IPS DF 4.7 (cell line): ENCODE measurements at regions not wholly inside any gene's neighbourhood (a gene's known extent, or its start where the extent isn't known, plus 50 kb on each side); places are given as distances from the start of the nearest gene placed in this dataset.

ENCODE experiments used
- DNase-seq: peaks from one replicate; pipeline ENCODE4 v3.0.0-alpha.2; 2013; ENCODE audit warnings: low spot score; ENCODE audit errors: extremely low read depth

DNA sequence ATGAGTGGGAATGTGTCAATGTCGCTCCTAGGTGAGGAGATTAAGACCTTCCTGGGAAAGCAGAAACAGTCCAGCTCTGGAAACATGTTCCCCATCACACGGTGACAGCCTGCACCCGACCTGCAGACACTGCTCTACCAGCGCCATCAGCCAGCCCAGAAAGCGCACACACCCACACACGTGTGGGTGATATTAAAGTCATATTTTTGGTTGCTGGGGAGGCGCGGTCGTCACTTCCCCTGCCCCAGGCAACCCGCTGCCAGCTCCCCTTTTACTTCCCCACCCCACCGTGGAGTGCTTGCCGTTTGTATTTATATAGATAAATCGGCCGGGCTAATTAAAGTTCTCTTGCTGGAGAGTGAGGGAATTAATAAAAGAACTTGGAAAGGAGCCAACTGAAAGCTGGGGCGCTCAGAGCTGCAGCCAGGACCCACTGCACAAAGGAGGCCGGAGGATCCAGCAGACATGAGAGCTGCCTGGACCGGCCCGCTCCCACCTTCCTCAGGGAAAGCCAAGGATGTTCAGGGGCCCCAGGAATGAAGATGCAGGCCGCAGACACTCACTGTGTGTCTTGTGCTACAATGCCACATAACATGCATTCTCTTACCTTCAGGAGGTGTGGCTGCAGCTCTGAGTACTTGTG lies 145.2 kb upstream of the UNC5B start:
- no peak for DNase-seq

DNA sequence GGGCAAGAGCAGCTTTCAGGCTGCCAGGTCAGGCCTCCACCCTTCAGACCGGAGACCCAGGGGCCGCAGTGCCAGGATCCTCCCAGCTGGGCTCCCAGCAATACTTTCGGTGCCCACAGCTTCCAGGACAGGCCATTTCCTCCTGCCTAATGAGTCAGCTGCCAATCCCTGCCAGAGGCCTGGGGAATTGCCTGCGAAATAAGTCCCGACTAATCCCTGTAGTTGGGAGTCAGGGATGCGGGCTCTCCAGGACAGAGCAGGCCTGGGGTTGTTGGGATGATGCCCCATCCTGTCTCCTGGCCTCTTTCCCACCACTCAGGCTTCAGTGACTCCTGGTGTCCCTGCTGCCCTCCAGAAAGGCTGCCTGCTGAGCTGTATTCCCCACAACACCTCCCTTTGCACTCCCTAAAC lies 143.5 kb upstream of the UNC5B start:
- no peak for DNase-seq

DNA sequence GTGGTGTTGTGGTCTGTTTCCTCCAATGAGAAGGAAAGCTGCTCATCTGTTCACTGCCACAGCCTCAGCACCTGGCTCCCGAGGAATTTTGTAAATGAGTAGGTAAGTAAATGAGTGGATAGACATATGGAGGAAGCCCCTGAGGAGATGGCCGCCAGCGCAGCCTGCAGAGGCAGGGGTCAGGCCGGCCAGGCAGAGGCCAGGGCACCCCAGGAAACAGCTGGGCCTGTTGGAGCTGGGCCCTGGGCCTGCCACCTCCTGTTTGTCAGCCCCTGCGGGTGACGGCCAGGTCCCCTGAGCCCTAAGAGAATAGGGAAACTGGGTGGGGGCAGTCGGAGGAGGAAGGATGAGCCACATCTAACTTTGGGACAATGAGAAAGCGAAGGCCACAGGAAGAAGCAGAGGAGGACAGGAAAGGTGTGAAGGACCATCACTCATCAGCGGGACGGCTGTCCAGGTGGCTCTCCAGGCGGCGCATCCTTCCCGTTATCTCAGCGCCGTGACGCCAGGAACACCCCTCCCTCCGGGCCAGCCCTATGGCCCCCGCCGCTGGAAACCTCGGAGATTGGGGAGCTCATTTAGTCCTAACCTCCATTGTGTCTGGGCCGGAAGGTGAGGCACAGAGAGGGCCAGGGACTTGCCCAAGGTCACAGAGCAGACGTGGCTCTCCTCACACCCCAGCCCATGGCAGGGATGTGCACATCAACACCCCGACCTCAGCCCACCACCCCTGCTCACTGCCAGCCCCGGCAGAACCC lies 142.3 kb upstream of the UNC5B start:
- DNase-seq, result no peak

DNA sequence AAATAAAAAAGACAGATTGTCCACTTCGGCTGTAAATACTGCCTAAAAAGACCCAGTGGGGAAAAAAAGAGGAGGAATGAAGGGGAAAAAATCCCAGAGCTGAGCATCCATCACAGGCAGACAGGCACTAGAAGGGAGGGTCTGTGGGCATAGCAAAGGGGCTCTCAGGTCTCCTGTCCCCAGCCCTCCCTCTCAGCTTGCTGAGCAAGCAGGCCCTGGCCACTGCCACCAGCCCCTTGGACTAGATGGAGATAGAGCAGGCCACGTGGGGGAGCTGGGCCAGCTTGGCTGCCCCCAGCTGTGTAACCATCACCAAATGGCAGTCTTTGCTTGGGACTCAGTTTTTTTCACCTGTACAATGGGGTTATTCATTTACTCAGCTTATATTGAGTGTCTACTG lies 141.6 kb upstream of the UNC5B start:
- no peak for DNase-seq

- DNase-seq, result no peak
These were observed 140.1 kb upstream of the UNC5B start for GRCh38 chr10:71072131-71072822.

- no peak for DNase-seq
These were observed 139.6 kb upstream of the UNC5B start for GRCh38 chr10:71072823-71073210.

- no peak for DNase-seq
These were observed 138.8 kb upstream of the UNC5B start for GRCh38 chr10:71073451-71074175.

- no peak for DNase-seq
These were observed 138.1 kb upstream of the UNC5B start for GRCh38 chr10:71074176-71074755.

GRCh38 chr10:71075086-71075758 lies 137.1 kb upstream of the UNC5B start:
- no peak for DNase-seq

- DNase-seq, result no peak
These were observed 136.5 kb upstream of the UNC5B start for GRCh38 chr10:71075759-71076472.

- DNase-seq, result no peak
These were observed 135.8 kb upstream of the UNC5B start for GRCh38 chr10:71076473-71077142.

DNA sequence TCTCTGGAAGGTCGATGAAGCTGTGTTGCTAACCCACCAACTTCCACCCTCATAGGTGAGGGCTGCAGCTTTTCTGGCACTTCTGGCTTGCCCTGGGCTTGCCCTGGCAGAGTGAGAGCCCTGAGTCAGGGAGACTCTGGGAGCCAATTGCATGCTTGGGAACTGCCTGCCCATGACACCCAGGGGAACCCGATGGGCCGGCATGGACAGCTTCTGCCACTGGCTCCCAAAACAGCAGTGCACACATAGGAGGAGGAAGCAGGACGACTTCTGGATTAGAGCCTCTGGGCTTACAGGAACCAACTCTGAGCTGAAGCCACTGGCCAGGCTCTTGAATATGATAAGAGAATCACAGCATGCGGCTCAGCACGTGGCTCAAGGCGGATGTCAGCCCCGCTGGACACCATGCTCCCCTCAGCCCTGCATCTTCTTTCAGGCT lies 135.2 kb upstream of the UNC5B start:
- no peak for DNase-seq

- DNase-seq, result no peak
These were observed 134.4 kb upstream of the UNC5B start for GRCh38 chr10:71077796-71078453.

DNA sequence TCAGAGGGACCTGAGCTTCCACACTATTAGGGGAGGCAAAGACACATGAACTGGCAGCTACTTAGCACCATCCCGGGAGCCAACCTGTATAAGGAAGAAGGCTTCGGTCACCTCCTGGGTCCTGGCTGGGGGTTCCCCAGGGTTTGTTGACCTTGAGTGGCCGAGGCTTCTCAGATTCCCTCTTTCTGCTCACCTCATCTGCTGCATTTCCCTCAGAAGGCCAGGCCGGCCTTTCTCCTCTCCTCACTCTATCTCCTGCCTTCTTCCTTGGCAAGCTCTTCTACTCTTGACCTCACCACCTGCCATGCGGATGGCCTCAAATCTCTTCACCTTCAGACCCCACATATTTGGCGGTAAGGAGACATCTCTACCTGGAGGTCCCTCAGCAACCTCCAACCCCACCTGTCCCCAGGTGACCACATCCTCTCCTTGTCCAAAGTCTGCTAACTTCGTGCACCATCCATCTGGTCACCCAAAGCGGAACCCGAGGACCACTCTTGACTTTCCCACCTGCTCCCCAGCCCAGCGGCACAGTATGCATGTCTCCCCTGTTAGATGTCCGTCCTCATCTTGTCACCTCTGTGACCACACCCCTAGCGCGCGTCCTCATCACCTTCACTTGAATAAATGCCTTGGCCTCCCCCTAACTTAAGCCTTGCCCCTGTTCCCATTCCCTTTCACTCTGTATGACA lies 133.8 kb upstream of the UNC5B start:
- no peak for DNase-seq

GRCh38 chr10:71079761-71080380 lies 132.5 kb upstream of the UNC5B start:
- DNase-seq, result no peak

GRCh38 chr10:71080381-71081228 lies 131.8 kb upstream of the UNC5B start:
- no peak for DNase-seq

DNA sequence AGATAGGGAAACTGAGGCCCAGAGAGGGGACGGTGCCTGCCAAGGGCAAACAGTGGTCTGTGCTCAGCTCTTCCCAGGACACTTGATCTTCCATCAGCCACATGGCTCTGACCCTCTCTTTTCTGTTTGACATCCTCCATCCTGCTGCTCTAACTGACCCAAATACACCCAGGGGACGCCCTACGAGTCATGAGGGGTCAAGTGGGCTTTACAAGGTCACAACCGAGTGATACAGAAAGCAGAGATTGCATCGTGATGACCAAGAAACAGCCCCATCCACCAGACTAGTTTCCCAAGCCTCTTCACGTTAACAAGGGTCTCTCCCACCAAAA lies 131.2 kb upstream of the UNC5B start:
- no peak for DNase-seq
